Effector memory CD8-positive, alpha-beta T cell (primary cell): ENCODE measurements at regions not wholly inside any gene's neighbourhood (a gene's known extent, or its start where the extent isn't known, plus 50 kb on each side); places are given as distances from the start of the nearest gene placed in this dataset.
"Not testable (repeated sequence)": the region's sequence is repeated elsewhere in the genome, so short reads cannot be mapped to it uniquely, and the experiment has no call there.

Experiments used
- ATAC-seq: fragments of 150-1000 bp; cut with Tn5 transposase; replicated peaks from 2 replicates; pipeline ENCODE4 v1.10.0; 2021; ENCODE audit warnings: mild to moderate bottlenecking, moderate library complexity
- DNase-seq, 3 experiments: peaks; one replicate each; pipeline ENCODE4 v3.0.0; 2021
- H3K27ac Mint-ChIP-seq, 2 donors: one replicate each; pipeline ENCODE4 v1.8.0; 2022; ENCODE audit warnings: mild to moderate bottlenecking in 2 of 2, mixed read lengths in 2 of 2, moderate library complexity in 2 of 2
- H3K27me3 Mint-ChIP-seq, 2 donors: one replicate each; pipeline ENCODE4 v1.8.0; 2022; ENCODE audit warnings: mixed read lengths in 2 of 2
- H3K36me3 Mint-ChIP-seq: one replicate; pipeline ENCODE4 v1.8.0; 2022; ENCODE audit warnings: mild to moderate bottlenecking, moderate library complexity, mixed read lengths; ENCODE audit not compliant: insufficient read depth
- H3K4me1 Mint-ChIP-seq, 2 donors: one replicate each; pipeline ENCODE4 v1.8.0; 2022; ENCODE audit warnings: low read depth in 2 of 2, mixed read lengths in 2 of 2
- H3K4me3 Mint-ChIP-seq, 2 donors: one replicate each; pipeline ENCODE4 v1.8.0; 2022; ENCODE audit warnings: mild to moderate bottlenecking in 2 of 2, mixed read lengths in 2 of 2, moderate library complexity in 2 of 2
- H3K9me3 Mint-ChIP-seq, 2 donors: one replicate each; pipeline ENCODE4 v1.8.0; 2022; ENCODE audit warnings: mixed read lengths in 2 of 2

- H3K4me1 Mint-ChIP-seq = no peaks in the 10 kb centered on the region
- no peaks in the 10 kb centered on the region for H3K9me3 Mint-ChIP-seq
- ATAC-seq = no peak
- H3K4me3 Mint-ChIP-seq = no peak overlapping the region
- H3K27ac Mint-ChIP-seq = no peak overlapping the region
- H3K27me3 Mint-ChIP-seq = no peaks in the 10 kb centered on the region
- no peak for DNase-seq
- H3K36me3 Mint-ChIP-seq = no peaks in the 10 kb centered on the region
These were observed 984.6 kb upstream of the KCND2 start for GRCh38 chr7:119288416-119288815.

- not testable (repeated sequence) for ATAC-seq, H3K4me3 Mint-ChIP-seq, DNase-seq, H3K36me3 Mint-ChIP-seq, H3K4me1 Mint-ChIP-seq, H3K27me3 Mint-ChIP-seq, H3K27ac Mint-ChIP-seq
- peaks cover 12 to 16% of the 10 kb centered on the region in 2 donors for H3K9me3 Mint-ChIP-seq
These were observed 972.6 kb upstream of the KCND2 start for GRCh38 chr7:119300341-119300740.

GRCh38 chr7:119320316-119320715 lies 952.7 kb upstream of the KCND2 start:
- no peaks in the 10 kb centered on the region for H3K36me3 Mint-ChIP-seq
- H3K27ac Mint-ChIP-seq = no peak overlapping the region
- ATAC-seq (no peak), DNase-seq (no peak)
- no peak overlapping the region for H3K4me3 Mint-ChIP-seq
- no peaks in the 10 kb centered on the region for H3K27me3 Mint-ChIP-seq
- H3K4me1 Mint-ChIP-seq = no peaks in the 10 kb centered on the region
- peaks cover 0 to 5% of the 10 kb centered on the region in 2 donors for H3K9me3 Mint-ChIP-seq

- ATAC-seq = no peak
- DNase-seq = no peak
- no peaks in the 10 kb centered on the region for H3K4me1 Mint-ChIP-seq
- H3K4me3 Mint-ChIP-seq = no peak overlapping the region
- peaks cover 6 to 7% of the 10 kb centered on the region in 2 donors for H3K9me3 Mint-ChIP-seq
- no peaks in the 10 kb centered on the region for H3K27me3 Mint-ChIP-seq
- no peak overlapping the region for H3K27ac Mint-ChIP-seq
- no peaks in the 10 kb centered on the region for H3K36me3 Mint-ChIP-seq
These were observed 943.3 kb upstream of the KCND2 start for GRCh38 chr7:119329715-119330114.

GRCh38 chr7:119335405-119335804 lies 937.6 kb upstream of the KCND2 start:
- DNase-seq (no peak), ATAC-seq (no peak)
- Mint-ChIP-seq H3K27me3 (no peaks in the 10 kb centered on the region), H3K9me3 (peaks cover 3 to 4% of the 10 kb centered on the region in 2 donors), H3K4me3 (no peak overlapping the region), H3K27ac (no peak overlapping the region), H3K36me3 (no peaks in the 10 kb centered on the region), H3K4me1 (no peaks in the 10 kb centered on the region)

- Mint-ChIP-seq H3K4me1 (no peaks in the 10 kb centered on the region), H3K27ac (no peak overlapping the region), H3K4me3 (no peak overlapping the region), H3K27me3 (no peaks in the 10 kb centered on the region), H3K36me3 (no peaks in the 10 kb centered on the region), H3K9me3 (peaks cover 1 to 13% of the 10 kb centered on the region in 2 donors)
- ATAC-seq (no peak), DNase-seq (no peak)
These were observed 931.2 kb upstream of the KCND2 start for GRCh38 chr7:119341822-119342221.

- H3K27me3 Mint-ChIP-seq = no peaks in the 10 kb centered on the region
- ATAC-seq (no peak), DNase-seq (no peak)
- peaks cover 4 to 20% of the 10 kb centered on the region in 2 donors for H3K9me3 Mint-ChIP-seq
- H3K27ac Mint-ChIP-seq = no peak overlapping the region
- H3K4me3 Mint-ChIP-seq = no peak overlapping the region
- no peaks in the 10 kb centered on the region for H3K4me1 Mint-ChIP-seq
- H3K36me3 Mint-ChIP-seq = no peaks in the 10 kb centered on the region
These were observed 929.7 kb upstream of the KCND2 start for GRCh38 chr7:119343289-119343688.

- H3K4me1 Mint-ChIP-seq = no peaks in the 10 kb centered on the region
- ATAC-seq = no peak
- no peaks in the 10 kb centered on the region for H3K27me3 Mint-ChIP-seq
- DNase-seq = no peak
- H3K9me3 Mint-ChIP-seq = peaks cover 3 to 20% of the 10 kb centered on the region in 2 donors
- no peaks in the 10 kb centered on the region for H3K36me3 Mint-ChIP-seq
- no peak overlapping the region for H3K27ac Mint-ChIP-seq
- H3K4me3 Mint-ChIP-seq = no peak overlapping the region
These were observed 928.5 kb upstream of the KCND2 start for GRCh38 chr7:119344466-119344865.

GRCh38 chr7:119348491-119348890 lies 924.5 kb upstream of the KCND2 start:
- H3K27ac Mint-ChIP-seq = no peak overlapping the region
- H3K4me3 Mint-ChIP-seq = no peak overlapping the region
- no peaks in the 10 kb centered on the region for H3K27me3 Mint-ChIP-seq
- DNase-seq = no peak
- H3K4me1 Mint-ChIP-seq = no peaks in the 10 kb centered on the region
- H3K36me3 Mint-ChIP-seq = no peaks in the 10 kb centered on the region
- H3K9me3 Mint-ChIP-seq = peaks cover 4 to 27% of the 10 kb centered on the region in 2 donors
- no peak for ATAC-seq

GRCh38 chr7:119350334-119350733 lies 922.6 kb upstream of the KCND2 start:
- no peaks in the 10 kb centered on the region for H3K4me1 Mint-ChIP-seq
- no peaks in the 10 kb centered on the region for H3K36me3 Mint-ChIP-seq
- H3K27me3 Mint-ChIP-seq = no peaks in the 10 kb centered on the region
- DNase-seq = no peak
- no peak overlapping the region for H3K27ac Mint-ChIP-seq
- no peak for ATAC-seq
- peaks cover 4 to 27% of the 10 kb centered on the region in 2 donors for H3K9me3 Mint-ChIP-seq
- no peak overlapping the region for H3K4me3 Mint-ChIP-seq

- DNase-seq (no peak), ATAC-seq (no peak)
- Mint-ChIP-seq H3K27ac (no peak overlapping the region), H3K9me3 (peaks cover 4 to 20% of the 10 kb centered on the region in 2 donors), H3K4me1 (no peaks in the 10 kb centered on the region), H3K27me3 (no peaks in the 10 kb centered on the region), H3K4me3 (no peak overlapping the region), H3K36me3 (no peaks in the 10 kb centered on the region)
These were observed 921.7 kb upstream of the KCND2 start for GRCh38 chr7:119351320-119351719.

GRCh38 chr7:119374436-119374835 lies 898.5 kb upstream of the KCND2 start:
- Mint-ChIP-seq H3K9me3 (peaks cover 7 to 12% of the 10 kb centered on the region in 2 donors), H3K4me3 (no peak overlapping the region), H3K27me3 (no peaks in the 10 kb centered on the region), H3K4me1 (no peaks in the 10 kb centered on the region), H3K27ac (no peak overlapping the region), H3K36me3 (no peaks in the 10 kb centered on the region)
- ATAC-seq = no peak
- DNase-seq = no peak

GRCh38 chr7:119377861-119378260 lies 895.1 kb upstream of the KCND2 start:
- Mint-ChIP-seq H3K4me3 (no peak overlapping the region), H3K4me1 (no peaks in the 10 kb centered on the region)
- DNase-seq = no peak

GRCh38 chr7:119382726-119383125 lies 890.2 kb upstream of the KCND2 start:
- Mint-ChIP-seq H3K27ac (no peak overlapping the region), H3K27me3 (no peaks in the 10 kb centered on the region), H3K4me1 (no peaks in the 10 kb centered on the region), H3K9me3 (peaks cover 7% of the 10 kb centered on the region in 2 donors), H3K36me3 (no peaks in the 10 kb centered on the region), H3K4me3 (no peak overlapping the region)
- DNase-seq = no peak
- no peak for ATAC-seq

More at GRCh38 chr7:119377861-119378260, 895.1 kb upstream of the KCND2 start:
- no peak for ATAC-seq
- H3K27me3 Mint-ChIP-seq = no peaks in the 10 kb centered on the region
- H3K9me3 Mint-ChIP-seq = peaks cover 7 to 10% of the 10 kb centered on the region in 2 donors
- no peaks in the 10 kb centered on the region for H3K36me3 Mint-ChIP-seq
- no peak overlapping the region for H3K27ac Mint-ChIP-seq

- DNase-seq (no peak), ATAC-seq (no peak)
- H3K36me3 Mint-ChIP-seq = no peaks in the 10 kb centered on the region
- no peaks in the 10 kb centered on the region for H3K27me3 Mint-ChIP-seq
- H3K4me1 Mint-ChIP-seq = no peaks in the 10 kb centered on the region
- peaks cover 0 to 2% of the 10 kb centered on the region in 2 donors for H3K9me3 Mint-ChIP-seq
- H3K4me3 Mint-ChIP-seq = no peak overlapping the region
- no peak overlapping the region for H3K27ac Mint-ChIP-seq
These were observed 878.0 kb upstream of the KCND2 start for GRCh38 chr7:119395024-119395423.
